Mesothelial cell of epicardium (in vitro differentiated cells): ENCODE measurements at regions not wholly inside any gene's neighbourhood (a gene's known extent, or its start where the extent isn't known, plus 50 kb on each side); places are given as distances from the start of the nearest gene placed in this dataset.

ENCODE experiments used
- DNase-seq, 2 experiments: peaks; one replicate each; pipeline ENCODE4 v3.0.0; 2021; ENCODE audit warnings: low spot score in 2 of 2; ENCODE audit not compliant: unreplicated experiment in 2 of 2
- H3K27ac Mint-ChIP-seq: 2 replicates; pipeline ENCODE4 v1.8.0; 2021; ENCODE audit warnings: mixed read lengths
- H3K27me3 Mint-ChIP-seq: 2 replicates; pipeline ENCODE4 v1.8.0; 2021; ENCODE audit warnings: low read depth, mixed read lengths
- H3K36me3 Mint-ChIP-seq: 2 replicates; pipeline ENCODE4 v1.8.0; 2021; ENCODE audit warnings: mixed read lengths
- H3K4me1 Mint-ChIP-seq: 2 replicates; pipeline ENCODE4 v1.8.0; 2021; ENCODE audit warnings: mixed read lengths
- H3K4me3 Mint-ChIP-seq: 2 replicates; pipeline ENCODE4 v1.8.0; 2021; ENCODE audit warnings: mild to moderate bottlenecking, moderate library complexity, mixed read lengths
- H3K9me3 Mint-ChIP-seq: 2 replicates; pipeline ENCODE4 v1.8.0; 2021; ENCODE audit warnings: mixed read lengths
- CTCF ChIP-seq: fragments of 200-600 bp; sonication (generic); IDR thresholded peaks from one replicate; pipeline ENCODE4 v1.5.0; 2021; ENCODE audit warnings: antibody characterized with exemption; ENCODE audit not compliant: unreplicated experiment

- peaks cover 3% of the 10 kb centered on the region for H3K9me3 Mint-ChIP-seq
- TF ChIP-seq CTCF, result no peak
- H3K4me3 Mint-ChIP-seq, result no peak overlapping the region
- no peak overlapping the region for H3K27ac Mint-ChIP-seq
- no peak for DNase-seq
- H3K36me3 Mint-ChIP-seq, result peaks cover 1% of the 10 kb centered on the region
- no peaks in the 10 kb centered on the region for H3K4me1 Mint-ChIP-seq
- H3K27me3 Mint-ChIP-seq, result no peaks in the 10 kb centered on the region
Observed at GRCh38 chr4:72954811-72955210, 114.7 kb downstream of the COX18 start.

GRCh38 chr4:72953571-72953970, 115.9 kb downstream of the COX18 start:
- Mint-ChIP-seq H3K36me3 (no peaks in the 10 kb centered on the region), H3K4me1 (no peaks in the 10 kb centered on the region), H3K9me3 (no peaks in the 10 kb centered on the region), H3K4me3 (no peak overlapping the region), H3K27ac (no peak overlapping the region), H3K27me3 (no peaks in the 10 kb centered on the region)
- no peak for DNase-seq
- TF ChIP-seq CTCF, result no peak

GRCh38 chr4:72951628-72952027, 117.9 kb downstream of the COX18 start:
- no peak for TF ChIP-seq CTCF

GRCh38 chr4:72951147-72951546, 118.4 kb downstream of the COX18 start:
- no peak for DNase-seq
- Mint-ChIP-seq H3K36me3 (no peaks in the 10 kb centered on the region), H3K9me3 (no peaks in the 10 kb centered on the region), H3K27ac (no peak overlapping the region), H3K27me3 (no peaks in the 10 kb centered on the region), H3K4me3 (no peak overlapping the region), H3K4me1 (no peaks in the 10 kb centered on the region)
- TF ChIP-seq CTCF, result peak; percentile 48

More at GRCh38 chr4:72951628-72952027, 117.9 kb downstream of the COX18 start:
- Mint-ChIP-seq H3K4me3 (no peak overlapping the region), H3K4me1 (no peaks in the 10 kb centered on the region), H3K9me3 (no peaks in the 10 kb centered on the region), H3K36me3 (no peaks in the 10 kb centered on the region), H3K27ac (no peak overlapping the region), H3K27me3 (no peaks in the 10 kb centered on the region)
- no peak for DNase-seq

GRCh38 chr4:72948080-72948479, 121.4 kb downstream of the COX18 start:
- no peak for TF ChIP-seq CTCF
- Mint-ChIP-seq H3K27ac (no peak overlapping the region), H3K4me1 (no peaks in the 10 kb centered on the region), H3K36me3 (no peaks in the 10 kb centered on the region), H3K4me3 (no peak overlapping the region), H3K27me3 (no peaks in the 10 kb centered on the region), H3K9me3 (no peaks in the 10 kb centered on the region)
- no peak for DNase-seq

GRCh38 chr4:72945719-72946336, 123.7 kb downstream of the COX18 start:
- TF ChIP-seq CTCF, result no peak
- no peaks in the 10 kb centered on the region for H3K27me3 Mint-ChIP-seq
- H3K4me3 Mint-ChIP-seq, result no peak overlapping the region
- DNase-seq, result no peak
- no peaks in the 10 kb centered on the region for H3K36me3 Mint-ChIP-seq
- H3K27ac Mint-ChIP-seq, result no peak overlapping the region
- no peaks in the 10 kb centered on the region for H3K9me3 Mint-ChIP-seq
- no peaks in the 10 kb centered on the region for H3K4me1 Mint-ChIP-seq
